Smooth muscle cell (in vitro differentiated cells): ENCODE measurements at regions not wholly inside any gene's neighbourhood (a gene's known extent, or its start where the extent isn't known, plus 50 kb on each side); places are given as distances from the start of the nearest gene placed in this dataset.

Experiments used
- DNase-seq: peaks from one replicate; lab custom pipeline; 2025; ENCODE audit not compliant: unreplicated experiment; lab: John Stamatoyannopoulos, UW
- H2AFZ ChIP-seq: fragments of 200-600 bp; sonication (generic); 2 replicates; pipeline ENCODE4 v1.6.0; 2016; ENCODE audit warnings: antibody characterized with exemption, low read depth, mild to moderate bottlenecking
- H3F3A ChIP-seq: fragments of 200-600 bp; sonication (generic); 2 replicates; pipeline ENCODE4 v1.6.0; 2017; ENCODE audit warnings: antibody characterized with exemption, low read depth
- H3K27ac ChIP-seq: fragments of 200-600 bp; sonication (generic); 2 replicates; pipeline ENCODE4 v1.5.1; 2016; ENCODE audit warnings: low read depth, mild to moderate bottlenecking
- H3K27me3 ChIP-seq: fragments of 200-600 bp; sonication (generic); 2 replicates; pipeline ENCODE4 v1.6.1; 2016; ENCODE audit warnings: low read depth, mild to moderate bottlenecking
- H3K36me3 ChIP-seq: fragments of 200-600 bp; sonication (generic); 2 replicates; pipeline ENCODE4 v1.5.1; 2016; ENCODE audit warnings: low read depth
- H3K4me1 ChIP-seq: fragments of 200-600 bp; sonication (generic); 2 replicates; pipeline ENCODE4 v1.5.1; 2016; ENCODE audit warnings: low read depth
- H3K4me2 ChIP-seq: fragments of 200-600 bp; sonication (generic); 2 replicates; pipeline ENCODE4 v1.6.0; 2016; ENCODE audit warnings: mild to moderate bottlenecking
- H3K4me3 ChIP-seq: fragments of 200-600 bp; sonication (generic); 2 replicates; pipeline ENCODE4 v1.5.1; 2016; ENCODE audit warnings: mild to moderate bottlenecking
- H3K79me2 ChIP-seq: fragments of 200-600 bp; sonication (generic); 2 replicates; pipeline ENCODE4 v1.6.0; 2016; ENCODE audit warnings: low read depth, mild to moderate bottlenecking
- H3K9ac ChIP-seq: fragments of 200-600 bp; sonication (generic); 2 replicates; pipeline ENCODE4 v1.6.0; 2016; ENCODE audit warnings: low read depth
- H3K9me3 ChIP-seq: fragments of 200-600 bp; sonication (generic); replicated peaks from 2 replicates; pipeline ENCODE4 v1.5.1; 2016; ENCODE audit warnings: low read depth
- H4K20me1 ChIP-seq: fragments of 200-600 bp; sonication (generic); 2 replicates; pipeline ENCODE4 v1.6.0; 2016; ENCODE audit warnings: low read depth
- CTCF ChIP-seq: fragments of 200-600 bp; sonication (generic); IDR thresholded peaks from 2 replicates; pipeline ENCODE4 v1.5.1; 2017; ENCODE audit warnings: borderline replicate concordance, mild to moderate bottlenecking, antibody characterized with exemption; ENCODE audit not compliant: insufficient read depth, poor library complexity, severe bottlenecking
- WGBS: methylation state at CpG from one replicate; pipeline ENCODE4 v1.1.7; 2016; ENCODE audit warnings: low lambda C conversion rate; 5-methylcytosine and 5-hydroxymethylcytosine counted together

GRCh38 chr9:78615372-78615771, 318.4 kb downstream of the PSAT1 start:
- no peak overlapping the region for H3K9ac ChIP-seq
- no peak overlapping the region for H3K4me3 ChIP-seq
- no peaks in the 10 kb centered on the region for H4K20me1 ChIP-seq
- peaks cover 13% of the 10 kb centered on the region for H3K27me3 ChIP-seq
- TF ChIP-seq CTCF, result no peak
- H2AFZ ChIP-seq, result no peak overlapping the region
- H3K9me3 ChIP-seq, result no peaks in the 10 kb centered on the region
- WGBS, result 62% methylated on average over 5 of the region's 5 CpGs
- H3F3A ChIP-seq, result no peaks in the 10 kb centered on the region
- no peaks in the 10 kb centered on the region for H3K4me1 ChIP-seq
- no peaks in the 10 kb centered on the region for H3K36me3 ChIP-seq
- H3K4me2 ChIP-seq, result no peak overlapping the region
- H3K27ac ChIP-seq, result no peak overlapping the region
- DNase-seq, result no peak
- no peaks in the 10 kb centered on the region for H3K79me2 ChIP-seq

DNA sequence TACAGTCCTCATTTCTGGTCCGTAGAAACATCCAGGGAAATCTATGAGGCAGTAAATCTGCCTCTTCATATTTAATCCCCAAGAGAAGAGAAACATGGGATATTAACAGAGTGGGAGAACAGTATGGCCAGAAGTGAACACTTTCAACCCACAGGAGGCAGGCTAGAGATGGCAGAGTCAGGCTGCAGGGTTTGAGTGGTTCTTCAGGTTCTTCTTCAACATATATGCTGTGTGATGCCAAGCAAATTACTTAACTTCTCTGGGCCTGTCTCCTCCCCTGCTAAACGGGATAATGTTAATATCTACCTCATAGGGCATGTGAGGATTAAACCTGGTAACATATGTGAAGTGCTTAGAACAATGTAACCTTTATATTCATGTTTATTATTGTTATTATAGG, 321.8 kb downstream of the PSAT1 start:
- Histone ChIP-seq H2AFZ (no peak overlapping the region), H3K27ac (no peak overlapping the region), H3K79me2 (no peaks in the 10 kb centered on the region), H4K20me1 (no peaks in the 10 kb centered on the region), H3K36me3 (no peaks in the 10 kb centered on the region), H3K27me3 (peaks cover 6% of the 10 kb centered on the region), H3F3A (no peaks in the 10 kb centered on the region), H3K4me3 (no peak overlapping the region), H3K9me3 (no peaks in the 10 kb centered on the region), H3K4me2 (no peak overlapping the region), H3K9ac (no peak overlapping the region), H3K4me1 (no peaks in the 10 kb centered on the region)
- TF ChIP-seq CTCF, result no peak
- no peak for DNase-seq
- 89% methylated on average over 2 of the region's 2 CpGs for WGBS

DNA sequence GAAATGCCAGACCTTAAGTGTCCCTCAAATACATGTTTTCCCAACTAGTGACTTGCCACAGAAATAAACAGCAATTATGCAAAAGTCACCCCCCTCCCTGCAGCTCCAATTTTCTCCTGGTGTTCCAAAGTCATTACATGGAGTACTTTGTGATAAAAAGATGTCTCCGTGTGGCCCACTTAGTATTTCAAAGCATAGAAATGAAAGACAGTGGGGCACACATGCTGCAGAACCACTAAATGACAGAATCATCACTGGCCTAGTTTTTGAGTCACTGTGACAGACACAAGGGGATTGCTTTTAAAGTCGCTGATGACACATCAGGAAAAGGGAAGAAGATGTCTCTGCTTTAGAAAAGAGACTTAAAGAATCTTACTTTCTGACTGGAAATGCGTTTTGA, 323.4 kb downstream of the PSAT1 start:
- Histone ChIP-seq H3K36me3 (no peaks in the 10 kb centered on the region), H2AFZ (no peak overlapping the region), H3K9ac (no peak overlapping the region), H3K4me1 (no peaks in the 10 kb centered on the region), H3K9me3 (no peaks in the 10 kb centered on the region), H4K20me1 (no peaks in the 10 kb centered on the region), H3F3A (no peaks in the 10 kb centered on the region), H3K79me2 (no peaks in the 10 kb centered on the region), H3K27me3 (no peaks in the 10 kb centered on the region), H3K27ac (peak overlapping the region; percentile 54), H3K4me2 (no peak overlapping the region), H3K4me3 (no peak overlapping the region)
- DNase-seq, result no peak
- 62% methylated on average over 3 of the region's 3 CpGs for WGBS
- TF ChIP-seq CTCF, result no peak

GRCh38 chr9:78620764-78621163, 323.8 kb downstream of the PSAT1 start:
- H4K20me1 ChIP-seq, result no peaks in the 10 kb centered on the region
- H3K36me3 ChIP-seq, result no peaks in the 10 kb centered on the region
- no peak overlapping the region for H3K4me3 ChIP-seq
- H3K79me2 ChIP-seq, result no peaks in the 10 kb centered on the region
- H3K4me2 ChIP-seq, result no peak overlapping the region
- peak overlapping the region; percentile 9 for H2AFZ ChIP-seq
- no peak for TF ChIP-seq CTCF
- no peak for DNase-seq
- H3K9me3 ChIP-seq, result no peaks in the 10 kb centered on the region
- H3K27me3 ChIP-seq, result no peaks in the 10 kb centered on the region
- no peak overlapping the region for H3K9ac ChIP-seq
- 59% methylated on average over 5 of the region's 5 CpGs for WGBS
- H3K4me1 ChIP-seq, result no peaks in the 10 kb centered on the region
- H3F3A ChIP-seq, result no peaks in the 10 kb centered on the region
- H3K27ac ChIP-seq, result peak overlapping the region; percentile 54
